OCI-LY3 (cell line): ENCODE measurements at regions not wholly inside any gene's neighbourhood (a gene's known extent, or its start where the extent isn't known, plus 50 kb on each side); places are given as distances from the start of the nearest gene placed in this dataset.

Source experiments
- H2AFZ ChIP-seq: fragments of 200-600, 300-600 bp; shearing (Covaris generic); 2 replicates; pipeline ENCODE4 v1.6.0; 2014; ENCODE audit warnings: antibody characterized with exemption, low read depth, low read length
- H3K27ac ChIP-seq: fragments of 200-600, 300-600 bp; sonication (generic); 2 replicates; pipeline ENCODE4 v1.5.1; 2014; ENCODE audit warnings: mild to moderate bottlenecking, low read length, moderate library complexity, mixed read lengths
- H3K27me3 ChIP-seq: fragments of 200-600, 300-600 bp; sonication (generic); 2 replicates; pipeline ENCODE4 v1.6.1; 2014; ENCODE audit warnings: low read depth, low read length, mixed read lengths
- H3K36me3 ChIP-seq: fragments of 200-600, 300-600 bp; sonication (generic); replicated peaks from 2 replicates; pipeline ENCODE3; 2014; ENCODE audit warnings: low read depth, low read length, mixed read lengths
- H3K4me1 ChIP-seq: fragments of 300-600, 200-600 bp; sonication (generic); 2 replicates; pipeline ENCODE4 v1.6.1; 2014; ENCODE audit warnings: low read length, mixed read lengths
- H3K4me2 ChIP-seq: fragments of 200-600, 300-600 bp; sonication (generic); 2 replicates; pipeline ENCODE4 v1.6.1; 2014; ENCODE audit warnings: low read length, mixed read lengths
- H3K4me3 ChIP-seq: fragments of 300-600, 200-600 bp; sonication (generic); 2 replicates; pipeline ENCODE4 v1.5.1; 2014; ENCODE audit warnings: antibody characterized with exemption, mild to moderate bottlenecking, low read length, moderate library complexity
- H3K79me2 ChIP-seq: fragments of 300-600, 200-600 bp; shearing (Covaris generic); 2 replicates; pipeline ENCODE4 v1.6.1; 2014; ENCODE audit warnings: mild to moderate bottlenecking, low read length, mixed read lengths
- H3K9ac ChIP-seq: fragments of 300-600, 200-600 bp; shearing (Covaris generic); 2 replicates; pipeline ENCODE4 v1.6.0; 2014; ENCODE audit warnings: mild to moderate bottlenecking, low read length, moderate library complexity
- H3K9me3 ChIP-seq: fragments of 200-600, 300-600 bp; shearing (Covaris generic); 2 replicates; pipeline ENCODE4 v1.6.1; 2014; ENCODE audit warnings: low read length, mixed read lengths; ENCODE audit not compliant: insufficient read depth
- H4K20me1 ChIP-seq: fragments of 200-600, 300-600 bp; sonication (generic); 2 replicates; pipeline ENCODE4 v1.6.1; 2016; ENCODE audit warnings: low read length, mixed read lengths; ENCODE audit not compliant: insufficient read depth
- EZH2phosphoT487 ChIP-seq: fragments of 200-600 bp; shearing (Covaris generic); IDR thresholded peaks from 2 replicates; pipeline ENCODE4 v1.6.1; 2018; ENCODE audit warnings: antibody characterized with exemption, mixed run types, low read depth
- TF ChIP-seq, protein P1 (sequence below): fragments of 200-600, 300-600 bp; sonication (generic); IDR thresholded peaks from 2 replicates; pipeline ENCODE4 v1.5.1; 2014; ENCODE audit warnings: antibody characterized with exemption, low read length, low read depth

DNA sequence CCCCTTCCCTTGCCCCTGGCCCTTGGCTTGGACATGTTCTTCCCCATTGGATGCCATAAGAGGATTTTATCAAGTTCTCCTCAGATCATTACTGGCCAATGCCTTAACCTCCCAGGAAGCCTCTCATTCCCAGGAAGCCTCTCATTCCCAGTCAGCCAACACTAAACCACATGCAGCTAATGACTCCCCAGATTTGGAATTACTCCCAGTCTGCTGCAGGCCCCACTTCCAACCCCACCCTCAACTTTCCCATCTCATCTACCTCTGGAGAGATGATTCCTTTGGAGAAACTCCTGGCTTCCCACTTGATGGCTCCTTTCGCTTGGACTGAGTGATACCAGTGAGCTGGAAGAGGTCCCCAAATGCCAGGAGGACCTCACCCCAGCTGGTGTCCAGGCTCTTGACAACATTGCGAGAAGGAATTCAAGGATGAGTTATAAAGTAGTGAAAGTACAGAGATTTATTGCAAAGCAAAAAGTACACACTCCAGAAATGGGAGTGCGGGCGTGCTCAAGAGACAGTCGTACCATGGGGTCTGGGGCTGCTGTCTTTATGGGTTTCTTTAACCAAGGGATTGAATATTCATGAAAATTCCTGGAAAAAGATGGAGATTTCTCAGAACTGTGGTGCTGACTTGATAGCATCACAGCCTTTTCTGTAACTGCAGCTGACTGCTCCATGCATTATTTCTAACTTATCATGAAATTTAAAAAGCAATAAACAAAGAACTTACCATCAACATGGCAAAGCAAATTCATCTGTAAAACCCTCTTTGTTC is 117.2 kb upstream of the ADCY1 start:
- Histone ChIP-seq H3K36me3 (no peaks in the 10 kb centered on the region), H2AFZ (no peak overlapping the region), H3K9me3 (no peaks in the 10 kb centered on the region), H4K20me1 (no peaks in the 10 kb centered on the region), H3K27me3 (no peaks in the 10 kb centered on the region), H3K27ac (no peak overlapping the region), H3K4me2 (no peak overlapping the region), H3K4me1 (peaks cover 10% of the 10 kb centered on the region), H3K9ac (no peak overlapping the region), H3K79me2 (no peaks in the 10 kb centered on the region), H3K4me3 (no peak overlapping the region)
- TF ChIP-seq, protein P1, sequence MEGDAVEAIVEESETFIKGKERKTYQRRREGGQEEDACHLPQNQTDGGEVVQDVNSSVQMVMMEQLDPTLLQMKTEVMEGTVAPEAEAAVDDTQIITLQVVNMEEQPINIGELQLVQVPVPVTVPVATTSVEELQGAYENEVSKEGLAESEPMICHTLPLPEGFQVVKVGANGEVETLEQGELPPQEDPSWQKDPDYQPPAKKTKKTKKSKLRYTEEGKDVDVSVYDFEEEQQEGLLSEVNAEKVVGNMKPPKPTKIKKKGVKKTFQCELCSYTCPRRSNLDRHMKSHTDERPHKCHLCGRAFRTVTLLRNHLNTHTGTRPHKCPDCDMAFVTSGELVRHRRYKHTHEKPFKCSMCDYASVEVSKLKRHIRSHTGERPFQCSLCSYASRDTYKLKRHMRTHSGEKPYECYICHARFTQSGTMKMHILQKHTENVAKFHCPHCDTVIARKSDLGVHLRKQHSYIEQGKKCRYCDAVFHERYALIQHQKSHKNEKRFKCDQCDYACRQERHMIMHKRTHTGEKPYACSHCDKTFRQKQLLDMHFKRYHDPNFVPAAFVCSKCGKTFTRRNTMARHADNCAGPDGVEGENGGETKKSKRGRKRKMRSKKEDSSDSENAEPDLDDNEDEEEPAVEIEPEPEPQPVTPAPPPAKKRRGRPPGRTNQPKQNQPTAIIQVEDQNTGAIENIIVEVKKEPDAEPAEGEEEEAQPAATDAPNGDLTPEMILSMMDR, result no peak
- no peak for TF ChIP-seq EZH2phosphoT487

GRCh38 chr7:45457591-45457990 is 116.6 kb upstream of the ADCY1 start:
- peaks cover 10% of the 10 kb centered on the region for H3K4me1 ChIP-seq
- H3K4me3 ChIP-seq, result no peak overlapping the region
- H3K27ac ChIP-seq, result no peak overlapping the region
- H3K27me3 ChIP-seq, result no peaks in the 10 kb centered on the region
- no peak for TF ChIP-seq EZH2phosphoT487
- TF ChIP-seq, protein P1, result no peak
- H3K36me3 ChIP-seq, result no peaks in the 10 kb centered on the region
- no peaks in the 10 kb centered on the region for H3K9me3 ChIP-seq
- H3K79me2 ChIP-seq, result no peaks in the 10 kb centered on the region
- no peak overlapping the region for H3K4me2 ChIP-seq
- no peaks in the 10 kb centered on the region for H4K20me1 ChIP-seq
- no peak overlapping the region for H2AFZ ChIP-seq
- H3K9ac ChIP-seq, result no peak overlapping the region

- Histone ChIP-seq H3K4me1 (peaks cover 10% of the 10 kb centered on the region), H3K9ac (no peak overlapping the region), H2AFZ (no peak overlapping the region), H3K36me3 (no peaks in the 10 kb centered on the region), H3K4me2 (no peak overlapping the region), H3K4me3 (no peak overlapping the region), H3K27ac (no peak overlapping the region), H3K9me3 (no peaks in the 10 kb centered on the region), H3K79me2 (no peaks in the 10 kb centered on the region), H4K20me1 (no peaks in the 10 kb centered on the region), H3K27me3 (no peaks in the 10 kb centered on the region)
- TF ChIP-seq, protein P1, result no peak
- no peak for TF ChIP-seq EZH2phosphoT487
Observed at GRCh38 chr7:45459476-45459875, 114.7 kb upstream of the ADCY1 start.

DNA sequence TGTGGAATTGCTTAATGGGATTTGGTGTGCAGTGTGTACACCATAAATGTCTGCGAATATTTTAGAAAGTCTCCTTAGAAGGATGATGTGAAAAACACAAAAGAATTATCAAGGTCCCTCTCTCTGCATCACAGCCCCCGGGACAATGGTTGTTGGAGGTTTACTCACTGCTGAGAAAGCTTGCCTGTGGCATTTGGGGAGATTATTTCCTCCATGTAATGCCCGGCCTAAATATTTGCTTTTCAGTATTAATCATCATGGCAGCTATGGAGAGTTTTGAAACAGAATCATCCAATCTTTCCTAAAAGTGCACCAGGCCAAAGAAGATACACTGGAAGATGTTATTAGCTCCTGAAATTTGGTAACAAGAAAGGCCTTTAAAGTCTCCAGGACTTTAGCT is 113.8 kb upstream of the ADCY1 start:
- Histone ChIP-seq H4K20me1 (no peaks in the 10 kb centered on the region), H3K4me2 (no peak overlapping the region), H3K27me3 (no peaks in the 10 kb centered on the region), H3K36me3 (no peaks in the 10 kb centered on the region), H3K9me3 (no peaks in the 10 kb centered on the region), H3K4me3 (no peak overlapping the region), H3K9ac (no peak overlapping the region), H2AFZ (no peak overlapping the region), H3K27ac (no peak overlapping the region), H3K79me2 (no peaks in the 10 kb centered on the region), H3K4me1 (peaks cover 10% of the 10 kb centered on the region)
- no peak for TF ChIP-seq EZH2phosphoT487
- TF ChIP-seq, protein P1, result no peak
